ENCODE measurements at regions not wholly inside any gene's neighbourhood (a gene's known extent, or its start where the extent isn't known, plus 50 kb on each side); places are given as distances from the start of the nearest gene placed in this dataset.

- H3K9me3 ChIP-seq (ENCODE audit: control insufficient read depth in 3 of 3, low read length in 3 of 3), result no peaks in the 10 kb centered on the region
- H3K27ac ChIP-seq (ENCODE audit: low read depth, low read length), result no peak overlapping the region
- H3K9ac ChIP-seq (ENCODE audit: low read depth in 1 of 3, low read length in 3 of 3), result no peak overlapping the region
- H3K27me3 ChIP-seq (ENCODE audit: control insufficient read depth in 3 of 3, insufficient read depth in 3 of 3, low read length in 3 of 3), result no peaks in the 10 kb centered on the region
- peaks cover 0 to 5% (median 0%) of the 10 kb centered on the region in 3 donors for H3K4me1 ChIP-seq (ENCODE audit: control insufficient read depth in 3 of 3, insufficient read depth in 3 of 3, low read length in 3 of 3)
- H3K36me3 ChIP-seq (ENCODE audit: control insufficient read depth in 3 of 3, insufficient read depth in 3 of 3, low read length in 3 of 3), result no peaks in the 10 kb centered on the region
- H3K4me3 ChIP-seq (ENCODE audit: low read length in 3 of 3), result no peak overlapping the region
These were observed 439.4 kb downstream of the RAP2B start for GRCh38 chr3:153601374-153601853.

GRCh38 chr3:153602801-153603200 lies 440.8 kb downstream of the RAP2B start:
- no peaks in the 10 kb centered on the region for H3K9me3 ChIP-seq (ENCODE audit: control insufficient read depth in 3 of 3, low read length in 3 of 3)
- no peak overlapping the region for H3K27ac ChIP-seq (ENCODE audit: low read depth, low read length)

DNA sequence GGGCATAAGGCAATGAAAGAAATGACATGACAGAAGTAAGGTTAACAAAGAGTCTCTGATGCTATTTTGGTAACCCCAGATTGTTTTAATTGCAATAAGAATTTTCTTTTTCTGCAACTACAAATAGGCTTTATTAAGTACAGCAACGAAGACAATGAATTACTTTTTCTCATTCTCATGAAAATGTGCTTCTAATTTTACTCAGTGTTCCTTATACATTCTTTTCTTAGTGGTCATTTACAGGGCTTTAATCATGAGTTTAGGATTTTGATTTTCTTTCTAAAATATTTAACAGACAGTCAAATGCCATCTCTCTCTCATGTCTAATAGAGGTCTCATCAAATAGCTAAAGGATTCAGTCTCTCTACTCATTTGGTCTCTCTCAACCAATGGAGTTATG lies 452.1 kb downstream of the RAP2B start:
- Histone ChIP-seq H3K27me3 (ENCODE audit: control insufficient read depth in 3 of 3, insufficient read depth in 3 of 3, low read length in 3 of 3) (no peaks in the 10 kb centered on the region), H3K9me3 (ENCODE audit: control insufficient read depth in 3 of 3, low read length in 3 of 3) (no peaks in the 10 kb centered on the region), H3K4me1 (ENCODE audit: control insufficient read depth in 3 of 3, insufficient read depth in 3 of 3, low read length in 3 of 3) (no peaks in the 10 kb centered on the region), H3K27ac (ENCODE audit: low read depth, low read length) (no peak overlapping the region), H3K9ac (ENCODE audit: low read depth in 1 of 3, low read length in 3 of 3) (no peak overlapping the region), H3K36me3 (ENCODE audit: control insufficient read depth in 3 of 3, insufficient read depth in 3 of 3, low read length in 3 of 3) (no peaks in the 10 kb centered on the region), H3K4me3 (ENCODE audit: low read length in 3 of 3) (no peak overlapping the region)

More at GRCh38 chr3:153602801-153603200, 440.8 kb downstream of the RAP2B start:
- Histone ChIP-seq H3K4me3 (ENCODE audit: low read length in 3 of 3) (no peak overlapping the region), H3K36me3 (ENCODE audit: control insufficient read depth in 3 of 3, insufficient read depth in 3 of 3, low read length in 3 of 3) (no peaks in the 10 kb centered on the region), H3K4me1 (ENCODE audit: control insufficient read depth in 3 of 3, insufficient read depth in 3 of 3, low read length in 3 of 3) (peaks cover 0 to 5% (median 0%) of the 10 kb centered on the region in 3 donors), H3K9ac (ENCODE audit: low read depth in 1 of 3, low read length in 3 of 3) (no peak overlapping the region), H3K27me3 (ENCODE audit: control insufficient read depth in 3 of 3, insufficient read depth in 3 of 3, low read length in 3 of 3) (no peaks in the 10 kb centered on the region)

GRCh38 chr3:153614563-153614962 lies 452.5 kb downstream of the RAP2B start:
- no peak overlapping the region for H3K9ac ChIP-seq (ENCODE audit: low read depth in 1 of 3, low read length in 3 of 3)
- H3K4me3 ChIP-seq (ENCODE audit: low read length in 3 of 3), result no peak overlapping the region
- no peaks in the 10 kb centered on the region for H3K9me3 ChIP-seq (ENCODE audit: control insufficient read depth in 3 of 3, low read length in 3 of 3)
- H3K27me3 ChIP-seq (ENCODE audit: control insufficient read depth in 3 of 3, insufficient read depth in 3 of 3, low read length in 3 of 3), result no peaks in the 10 kb centered on the region
- no peaks in the 10 kb centered on the region for H3K4me1 ChIP-seq (ENCODE audit: control insufficient read depth in 3 of 3, insufficient read depth in 3 of 3, low read length in 3 of 3)
- no peak overlapping the region for H3K27ac ChIP-seq (ENCODE audit: low read depth, low read length)
- no peaks in the 10 kb centered on the region for H3K36me3 ChIP-seq (ENCODE audit: control insufficient read depth in 3 of 3, insufficient read depth in 3 of 3, low read length in 3 of 3)

DNA sequence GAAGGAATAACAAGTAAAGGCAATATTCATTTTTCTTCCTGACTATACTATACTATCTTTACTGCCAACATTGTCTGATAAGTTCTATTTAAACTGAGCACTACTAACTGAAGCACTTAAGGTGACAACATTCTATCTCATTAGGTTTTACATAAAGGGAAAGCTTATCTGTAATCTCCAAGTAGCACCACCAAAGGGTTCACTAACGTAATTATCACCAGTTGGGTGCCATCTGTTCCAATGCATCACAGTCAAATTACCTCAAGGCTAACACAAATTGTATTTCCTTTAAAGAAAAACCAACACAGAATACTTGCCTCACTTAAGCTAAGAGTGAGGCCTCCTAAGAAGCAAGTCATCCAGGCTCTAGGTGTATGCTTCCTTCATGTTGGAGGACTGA lies 453.8 kb downstream of the RAP2B start:
- Histone ChIP-seq H3K9ac (ENCODE audit: low read depth in 1 of 3, low read length in 3 of 3) (no peak overlapping the region), H3K4me1 (ENCODE audit: control insufficient read depth in 3 of 3, insufficient read depth in 3 of 3, low read length in 3 of 3) (no peaks in the 10 kb centered on the region), H3K36me3 (ENCODE audit: control insufficient read depth in 3 of 3, insufficient read depth in 3 of 3, low read length in 3 of 3) (no peaks in the 10 kb centered on the region), H3K4me3 (ENCODE audit: low read length in 3 of 3) (no peak overlapping the region), H3K27ac (ENCODE audit: low read depth, low read length) (no peak overlapping the region), H3K27me3 (ENCODE audit: control insufficient read depth in 3 of 3, insufficient read depth in 3 of 3, low read length in 3 of 3) (no peaks in the 10 kb centered on the region), H3K9me3 (ENCODE audit: control insufficient read depth in 3 of 3, low read length in 3 of 3) (no peaks in the 10 kb centered on the region)

GRCh38 chr3:153617463-153617862 lies 455.4 kb downstream of the RAP2B start:
- Histone ChIP-seq H3K4me1 (ENCODE audit: control insufficient read depth in 3 of 3, insufficient read depth in 3 of 3, low read length in 3 of 3) (no peaks in the 10 kb centered on the region), H3K4me3 (ENCODE audit: low read length in 3 of 3) (no peak overlapping the region), H3K9ac (ENCODE audit: low read depth in 1 of 3, low read length in 3 of 3) (no peak overlapping the region), H3K36me3 (ENCODE audit: control insufficient read depth in 3 of 3, insufficient read depth in 3 of 3, low read length in 3 of 3) (no peaks in the 10 kb centered on the region), H3K9me3 (ENCODE audit: control insufficient read depth in 3 of 3, low read length in 3 of 3) (no peaks in the 10 kb centered on the region), H3K27ac (ENCODE audit: low read depth, low read length) (no peak overlapping the region), H3K27me3 (ENCODE audit: control insufficient read depth in 3 of 3, insufficient read depth in 3 of 3, low read length in 3 of 3) (no peaks in the 10 kb centered on the region)

DNA sequence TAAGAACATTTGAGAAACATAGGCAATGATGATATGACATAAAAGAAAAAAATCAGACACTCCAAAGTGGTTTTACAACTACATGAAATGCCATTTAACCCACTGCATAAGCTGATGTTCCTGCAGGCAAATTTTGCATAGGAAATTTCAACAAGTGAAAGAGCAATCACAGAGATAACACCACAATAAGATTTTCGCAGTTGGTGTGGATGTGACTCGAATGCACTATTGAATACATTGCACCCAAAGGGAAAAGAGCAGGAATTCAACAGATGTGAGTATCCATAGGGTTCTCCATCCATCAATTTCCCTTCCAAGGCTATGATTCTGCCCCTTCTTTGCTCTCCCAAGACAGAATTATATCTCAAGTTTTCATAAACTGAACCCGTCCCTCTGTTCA lies 456.1 kb downstream of the RAP2B start:
- H3K9me3 ChIP-seq (ENCODE audit: control insufficient read depth in 3 of 3, low read length in 3 of 3), result no peaks in the 10 kb centered on the region
- H3K9ac ChIP-seq (ENCODE audit: low read depth in 1 of 3, low read length in 3 of 3), result no peak overlapping the region
- no peaks in the 10 kb centered on the region for H3K27me3 ChIP-seq (ENCODE audit: control insufficient read depth in 3 of 3, insufficient read depth in 3 of 3, low read length in 3 of 3)

GRCh38 chr3:153619268-153619667 lies 457.2 kb downstream of the RAP2B start:
- H3K27ac ChIP-seq (ENCODE audit: low read depth, low read length), result no peak overlapping the region
- H3K4me1 ChIP-seq (ENCODE audit: control insufficient read depth in 3 of 3, insufficient read depth in 3 of 3, low read length in 3 of 3), result no peaks in the 10 kb centered on the region
- H3K27me3 ChIP-seq (ENCODE audit: control insufficient read depth in 3 of 3, insufficient read depth in 3 of 3, low read length in 3 of 3), result no peaks in the 10 kb centered on the region
- H3K36me3 ChIP-seq (ENCODE audit: control insufficient read depth in 3 of 3, insufficient read depth in 3 of 3, low read length in 3 of 3), result no peaks in the 10 kb centered on the region
- no peak overlapping the region for H3K9ac ChIP-seq (ENCODE audit: low read depth in 1 of 3, low read length in 3 of 3)
- H3K9me3 ChIP-seq (ENCODE audit: control insufficient read depth in 3 of 3, low read length in 3 of 3), result no peaks in the 10 kb centered on the region
- no peak overlapping the region for H3K4me3 ChIP-seq (ENCODE audit: low read length in 3 of 3)

More for the DNA sequence above, 456.1 kb downstream of the RAP2B start:
- Histone ChIP-seq H3K27ac (ENCODE audit: low read depth, low read length) (no peak overlapping the region), H3K36me3 (ENCODE audit: control insufficient read depth in 3 of 3, insufficient read depth in 3 of 3, low read length in 3 of 3) (no peaks in the 10 kb centered on the region), H3K4me1 (ENCODE audit: control insufficient read depth in 3 of 3, insufficient read depth in 3 of 3, low read length in 3 of 3) (no peaks in the 10 kb centered on the region), H3K4me3 (ENCODE audit: low read length in 3 of 3) (no peak overlapping the region)

GRCh38 chr3:153621953-153622352 lies 459.9 kb downstream of the RAP2B start:
- Histone ChIP-seq H3K4me1 (ENCODE audit: control insufficient read depth in 3 of 3, insufficient read depth in 3 of 3, low read length in 3 of 3) (no peaks in the 10 kb centered on the region), H3K36me3 (ENCODE audit: control insufficient read depth in 3 of 3, insufficient read depth in 3 of 3, low read length in 3 of 3) (no peaks in the 10 kb centered on the region), H3K4me3 (ENCODE audit: low read length in 3 of 3) (no peak overlapping the region), H3K9me3 (ENCODE audit: control insufficient read depth in 3 of 3, low read length in 3 of 3) (no peaks in the 10 kb centered on the region), H3K27me3 (ENCODE audit: control insufficient read depth in 3 of 3, insufficient read depth in 3 of 3, low read length in 3 of 3) (no peaks in the 10 kb centered on the region), H3K27ac (ENCODE audit: low read depth, low read length) (no peak overlapping the region), H3K9ac (ENCODE audit: low read depth in 1 of 3, low read length in 3 of 3) (no peak overlapping the region)

DNA sequence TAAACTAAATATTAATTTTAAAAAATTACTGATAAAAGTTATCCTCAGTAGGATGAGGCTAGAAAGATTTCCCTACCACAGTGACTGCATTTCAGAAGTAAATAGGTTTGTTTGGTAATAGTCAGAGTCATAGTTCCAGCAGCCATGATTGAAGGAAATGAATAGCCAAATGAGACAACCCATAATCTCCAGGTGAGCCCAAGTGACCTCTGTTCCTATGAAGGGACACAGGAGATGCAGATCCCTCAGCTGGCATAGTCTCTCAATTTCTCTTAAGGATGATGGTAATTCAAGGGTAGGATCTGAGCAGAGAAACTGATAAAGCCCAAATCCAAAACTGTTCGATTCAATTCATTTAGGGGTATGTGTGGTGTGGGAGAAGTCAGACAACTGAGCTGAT lies 461.8 kb downstream of the RAP2B start:
- Histone ChIP-seq H3K36me3 (ENCODE audit: control insufficient read depth in 3 of 3, insufficient read depth in 3 of 3, low read length in 3 of 3) (no peaks in the 10 kb centered on the region), H3K27me3 (ENCODE audit: control insufficient read depth in 3 of 3, insufficient read depth in 3 of 3, low read length in 3 of 3) (no peaks in the 10 kb centered on the region), H3K4me3 (ENCODE audit: low read length in 3 of 3) (no peak overlapping the region), H3K9ac (ENCODE audit: low read depth in 1 of 3, low read length in 3 of 3) (no peak overlapping the region), H3K27ac (ENCODE audit: low read depth, low read length) (no peak overlapping the region), H3K4me1 (ENCODE audit: control insufficient read depth in 3 of 3, insufficient read depth in 3 of 3, low read length in 3 of 3) (no peaks in the 10 kb centered on the region), H3K9me3 (ENCODE audit: control insufficient read depth in 3 of 3, low read length in 3 of 3) (no peaks in the 10 kb centered on the region)
